ENCODE measurements at regions not wholly inside any gene's neighbourhood (a gene's known extent, or its start where the extent isn't known, plus 50 kb on each side); places are given as distances from the start of the nearest gene placed in this dataset.

- no peak overlapping the region for H3K4me3 ChIP-seq (ENCODE audit: low read depth, low read length)
- no peak for DNase-seq (ENCODE audit: low read depth)
- TF ChIP-seq, protein P1, sequence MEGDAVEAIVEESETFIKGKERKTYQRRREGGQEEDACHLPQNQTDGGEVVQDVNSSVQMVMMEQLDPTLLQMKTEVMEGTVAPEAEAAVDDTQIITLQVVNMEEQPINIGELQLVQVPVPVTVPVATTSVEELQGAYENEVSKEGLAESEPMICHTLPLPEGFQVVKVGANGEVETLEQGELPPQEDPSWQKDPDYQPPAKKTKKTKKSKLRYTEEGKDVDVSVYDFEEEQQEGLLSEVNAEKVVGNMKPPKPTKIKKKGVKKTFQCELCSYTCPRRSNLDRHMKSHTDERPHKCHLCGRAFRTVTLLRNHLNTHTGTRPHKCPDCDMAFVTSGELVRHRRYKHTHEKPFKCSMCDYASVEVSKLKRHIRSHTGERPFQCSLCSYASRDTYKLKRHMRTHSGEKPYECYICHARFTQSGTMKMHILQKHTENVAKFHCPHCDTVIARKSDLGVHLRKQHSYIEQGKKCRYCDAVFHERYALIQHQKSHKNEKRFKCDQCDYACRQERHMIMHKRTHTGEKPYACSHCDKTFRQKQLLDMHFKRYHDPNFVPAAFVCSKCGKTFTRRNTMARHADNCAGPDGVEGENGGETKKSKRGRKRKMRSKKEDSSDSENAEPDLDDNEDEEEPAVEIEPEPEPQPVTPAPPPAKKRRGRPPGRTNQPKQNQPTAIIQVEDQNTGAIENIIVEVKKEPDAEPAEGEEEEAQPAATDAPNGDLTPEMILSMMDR (IDR thresholded peaks at IDR 0.05; ENCODE audit: low read depth, low read length, missing control alignments), result no peak
Measured at GRCh38 chr17:5971969-5972368, 98.2 kb upstream of the WSCD1 start.

DNA sequence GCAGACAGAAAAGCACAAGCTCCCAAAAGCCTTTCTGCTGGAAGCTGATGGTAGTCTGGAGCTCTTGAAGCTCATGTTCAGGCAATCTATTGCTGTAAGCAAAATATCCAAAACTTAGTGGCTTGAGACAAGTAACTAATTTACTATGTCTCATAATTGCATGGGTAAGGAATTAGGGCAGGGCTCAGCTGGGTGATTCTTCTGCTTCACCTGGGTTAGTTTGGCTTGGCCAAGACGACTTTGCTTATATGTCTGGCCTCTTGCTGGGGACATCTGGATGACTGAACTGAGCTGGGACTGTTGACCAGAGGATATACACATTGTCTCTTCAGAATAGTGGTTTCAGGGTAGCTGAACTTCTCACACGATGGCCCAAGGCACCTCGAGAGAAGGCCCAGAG, 96.8 kb upstream of the WSCD1 start:
- DNase-seq (ENCODE audit: low read depth), result no peak
- H3K4me3 ChIP-seq (ENCODE audit: low read depth, low read length), result no peak overlapping the region
- TF ChIP-seq, protein P1 (IDR thresholded peaks at IDR 0.05; ENCODE audit: low read depth, low read length, missing control alignments), result no peak

GRCh38 chr17:5975661-5976060, 94.5 kb upstream of the WSCD1 start:
- TF ChIP-seq, protein P1 (IDR thresholded peaks at IDR 0.05; ENCODE audit: low read depth, low read length, missing control alignments), result no peak
- DNase-seq (ENCODE audit: low read depth), result no peak
- H3K4me3 ChIP-seq (ENCODE audit: low read depth, low read length), result no peak overlapping the region

DNA sequence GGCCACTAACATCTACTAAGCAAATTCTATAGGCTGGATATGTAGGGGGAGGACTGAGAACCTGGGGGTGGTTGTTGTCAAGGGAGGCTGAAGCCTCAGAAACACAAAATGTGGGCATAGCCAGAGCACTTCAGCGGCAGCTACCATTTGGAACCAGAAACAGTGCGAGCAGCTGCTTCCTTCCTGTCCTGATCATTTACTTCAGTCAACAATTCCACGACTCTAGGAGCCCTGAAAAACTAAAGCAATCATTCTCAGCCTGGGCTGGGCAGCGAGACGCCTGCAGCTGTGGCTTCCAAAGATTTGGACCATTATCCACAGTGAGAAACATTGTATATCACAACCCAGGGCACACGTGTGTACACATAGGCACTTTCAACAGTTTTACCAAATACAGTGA, 93.9 kb upstream of the WSCD1 start:
- DNase-seq (ENCODE audit: low read depth), result no peak
- TF ChIP-seq, protein P1 (IDR thresholded peaks at IDR 0.05; ENCODE audit: low read depth, low read length, missing control alignments), result no peak
- no peak overlapping the region for H3K4me3 ChIP-seq (ENCODE audit: low read depth, low read length)

DNA sequence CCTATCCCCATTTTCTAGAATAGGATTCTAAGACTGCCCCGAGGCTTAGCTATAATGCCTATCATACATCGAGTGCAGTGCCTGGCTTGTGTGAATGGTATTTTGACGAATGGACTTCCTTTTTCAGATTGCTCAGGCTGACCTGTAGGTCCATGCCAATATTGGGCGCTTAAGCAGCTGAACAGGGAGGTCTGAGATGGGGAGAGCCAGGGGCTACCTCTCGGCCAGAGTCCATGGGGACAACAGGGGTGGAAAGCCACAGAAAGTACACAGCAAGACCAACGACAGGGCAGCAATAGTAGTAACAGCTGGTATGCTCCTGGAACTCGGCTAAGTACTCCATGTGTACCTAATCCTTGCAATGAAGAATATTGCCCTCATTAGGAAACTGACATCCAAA, 91.7 kb upstream of the WSCD1 start:
- H3K4me3 ChIP-seq (ENCODE audit: low read depth, low read length), result no peak overlapping the region
- no peak for DNase-seq (ENCODE audit: low read depth)
- TF ChIP-seq, protein P1 (IDR thresholded peaks at IDR 0.05; ENCODE audit: low read depth, low read length, missing control alignments), result no peak

DNA sequence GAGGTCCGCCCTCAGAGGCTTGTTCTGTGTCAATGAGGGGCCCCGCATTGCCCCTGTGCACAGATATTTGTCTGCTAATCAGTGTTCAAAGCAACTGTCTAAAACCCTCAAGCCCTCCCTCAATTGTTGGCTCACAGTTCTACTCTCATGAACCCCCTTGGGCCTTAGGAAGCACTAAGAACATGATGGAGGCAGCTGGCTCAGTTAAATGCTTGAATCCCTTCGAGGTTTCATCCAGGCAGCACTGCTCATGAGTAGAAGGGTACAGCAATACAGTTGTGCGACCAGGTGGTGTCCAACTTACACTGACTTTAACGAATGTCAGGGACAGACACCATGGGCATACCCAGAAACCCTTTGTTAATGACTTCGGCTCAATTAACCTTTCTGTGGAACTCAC, 89.2 kb upstream of the WSCD1 start:
- TF ChIP-seq, protein P1 (IDR thresholded peaks at IDR 0.05; ENCODE audit: low read depth, low read length, missing control alignments), result no peak
- no peak for DNase-seq (ENCODE audit: low read depth)
- H3K4me3 ChIP-seq (ENCODE audit: low read depth, low read length), result no peak overlapping the region

DNA sequence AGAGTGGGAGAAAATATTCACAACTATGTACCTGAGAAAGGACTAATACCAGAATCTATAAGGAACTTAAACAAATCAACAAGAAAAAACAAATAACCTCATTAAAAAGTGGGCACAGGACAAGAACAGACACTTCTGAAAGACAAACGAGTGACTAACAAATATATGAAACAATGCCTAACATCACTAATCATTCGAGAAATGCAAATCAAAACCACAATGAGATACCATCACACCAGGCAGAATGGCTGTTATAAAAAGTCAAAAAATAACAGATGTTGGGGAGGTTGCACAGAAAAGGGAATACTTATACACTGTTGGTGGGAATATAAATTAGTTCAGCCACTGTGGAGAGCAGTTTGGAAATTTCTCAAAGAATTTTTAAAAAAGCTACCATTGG, 83.5 kb upstream of the WSCD1 start:
- TF ChIP-seq, protein P1 (IDR thresholded peaks at IDR 0.05; ENCODE audit: low read depth, low read length, missing control alignments), result no peak
- H3K4me3 ChIP-seq (ENCODE audit: low read depth, low read length), result no peak overlapping the region
- no peak for DNase-seq (ENCODE audit: low read depth)
